HG03139 (cell line): ENCODE measurements at regions not wholly inside any gene's neighbourhood (a gene's known extent, or its start where the extent isn't known, plus 50 kb on each side); places are given as distances from the start of the nearest gene placed in this dataset.

Experiments
- ATAC-seq: cut with Tn5 transposase; IDR thresholded peaks from one replicate; pipeline ENCODE4 v1.9.1; 2021; ENCODE audit not compliant: unreplicated experiment

GRCh38 chr3:99542767-99543518, 95.5 kb upstream of the COL8A1 start:
- ATAC-seq: no peak

- ATAC-seq: no peak
These were observed 97.2 kb upstream of the COL8A1 start for GRCh38 chr3:99541181-99541580.

GRCh38 chr3:99537416-99537815, 101.0 kb upstream of the COL8A1 start:
- no peak for ATAC-seq

- ATAC-seq: no peak
These were observed 101.7 kb upstream of the COL8A1 start for GRCh38 chr3:99536555-99537314.

- no peak for ATAC-seq
These were observed 103.3 kb upstream of the COL8A1 start for GRCh38 chr3:99534951-99535704.

GRCh38 chr3:99532246-99532645, 106.1 kb upstream of the COL8A1 start:
- ATAC-seq: no peak

- no peak for ATAC-seq
These were observed 109.1 kb upstream of the COL8A1 start for GRCh38 chr3:99529265-99529664.

- no peak for ATAC-seq
These were observed 111.5 kb upstream of the COL8A1 start for GRCh38 chr3:99526921-99527320.

- ATAC-seq: no peak
These were observed 113.8 kb upstream of the COL8A1 start for GRCh38 chr3:99524559-99524958.

- no peak for ATAC-seq
These were observed 114.8 kb upstream of the COL8A1 start for GRCh38 chr3:99523431-99524127.

GRCh38 chr3:99522147-99522546, 116.2 kb upstream of the COL8A1 start:
- no peak for ATAC-seq

- ATAC-seq: no peak
These were observed 116.8 kb upstream of the COL8A1 start for GRCh38 chr3:99521551-99521950.

- ATAC-seq: no peak
These were observed 117.9 kb upstream of the COL8A1 start for GRCh38 chr3:99520513-99520912.

- no peak for ATAC-seq
These were observed 121.5 kb upstream of the COL8A1 start for GRCh38 chr3:99516936-99517335.

GRCh38 chr3:99515891-99516290, 122.5 kb upstream of the COL8A1 start:
- ATAC-seq: no peak

- ATAC-seq: no peak
These were observed 129.2 kb upstream of the COL8A1 start for GRCh38 chr3:99509224-99509623.

GRCh38 chr3:99508191-99508590, 130.2 kb upstream of the COL8A1 start:
- ATAC-seq: no peak

- ATAC-seq: peak; percentile 99
These were observed 132.6 kb upstream of the COL8A1 start for GRCh38 chr3:99505646-99506269.

- no peak for ATAC-seq
These were observed 133.2 kb upstream of the COL8A1 start for GRCh38 chr3:99505200-99505599.

- ATAC-seq: no peak
These were observed 134.1 kb upstream of the COL8A1 start for GRCh38 chr3:99504258-99504657.

- ATAC-seq: no peak
These were observed 135.0 kb upstream of the COL8A1 start for GRCh38 chr3:99503350-99503749.
